ENCODE measurements at regions not wholly inside any gene's neighbourhood (a gene's known extent, or its start where the extent isn't known, plus 50 kb on each side); places are given as distances from the start of the nearest gene placed in this dataset.

GRCh38 chrX:110477593-110478228 is 119.1 kb downstream of the RTL9 start:
- TF ChIP-seq CTCF (conservative IDR thresholded peaks at IDR 0.05; ENCODE audit: low read length) (no peak), EZH2phosphoT487 (IDR thresholded peaks at IDR 0.05; ENCODE audit: borderline replicate concordance) (no peak)

Measured in Loucy (cell line).